Epithelial cell of esophagus (primary cell): ENCODE measurements at regions not wholly inside any gene's neighbourhood (a gene's known extent, or its start where the extent isn't known, plus 50 kb on each side); places are given as distances from the start of the nearest gene placed in this dataset.

ENCODE experiments used
- DNase-seq: peaks from one replicate; pipeline ENCODE4 v3.0.0; 2010; ENCODE audit warnings: low read depth
- H3K4me3 ChIP-seq: 2 replicates; pipeline ENCODE4 v1.5.1; 2011; ENCODE audit warnings: mild to moderate bottlenecking, low read length, control low read depth
- CTCF ChIP-seq: IDR thresholded peaks from 2 replicates; pipeline ENCODE4 v1.5.1; 2011; ENCODE audit warnings: low read depth, mild to moderate bottlenecking, low read length, control low read depth, inconsistent platforms; ENCODE audit not compliant: insufficient read depth; ENCODE audit errors: missing control alignments

GRCh38 chr5:125261505-125262250 lies 515.2 kb upstream of the ZNF608 start:
- no peak overlapping the region for H3K4me3 ChIP-seq
- DNase-seq, result no peak
- no peak for TF ChIP-seq CTCF

- TF ChIP-seq CTCF, result no peak
- H3K4me3 ChIP-seq, result no peak overlapping the region
- DNase-seq, result peak; percentile 25
These were observed 516.3 kb upstream of the ZNF608 start for GRCh38 chr5:125262782-125263181.

GRCh38 chr5:125263356-125263755 lies 516.9 kb upstream of the ZNF608 start:
- no peak overlapping the region for H3K4me3 ChIP-seq
- no peak for TF ChIP-seq CTCF
- DNase-seq, result no peak

GRCh38 chr5:125266106-125266505 lies 519.7 kb upstream of the ZNF608 start:
- no peak overlapping the region for H3K4me3 ChIP-seq
- no peak for TF ChIP-seq CTCF
- no peak for DNase-seq

- TF ChIP-seq CTCF, result no peak
- peak; percentile 35 for DNase-seq
- H3K4me3 ChIP-seq, result no peak overlapping the region
These were observed 521.3 kb upstream of the ZNF608 start for GRCh38 chr5:125267636-125268248.

- H3K4me3 ChIP-seq, result no peak overlapping the region
- no peak for TF ChIP-seq CTCF
- DNase-seq, result peak; percentile 57
These were observed 523.5 kb upstream of the ZNF608 start for GRCh38 chr5:125269926-125270325.

GRCh38 chr5:125272357-125272756 lies 525.9 kb upstream of the ZNF608 start:
- no peak for TF ChIP-seq CTCF
- DNase-seq, result no peak
- H3K4me3 ChIP-seq, result no peak overlapping the region
